D721Med (cell line): ENCODE measurements at regions not wholly inside any gene's neighbourhood (a gene's known extent, or its start where the extent isn't known, plus 50 kb on each side); places are given as distances from the start of the nearest gene placed in this dataset.
A peak's percentile ranks its signal among the peaks of the same experiment; 100 is the strongest.

Source experiments
- DNase-seq: peaks from one replicate; pipeline ENCODE4 v3.0.0; 2011; ENCODE audit warnings: low spot score; ENCODE audit not compliant: insufficient read length
- FAIRE-seq: peaks from 2 replicates; lab custom pipeline; 2011; peaks lifted over from hg19 to GRCh38; lab: Jason Lieb, UNC
- TF ChIP-seq, protein P1 (sequence below): IDR thresholded peaks from 2 replicates; pipeline ENCODE4 v1.5.1; 2012; ENCODE audit warnings: mild to moderate bottlenecking, control low read depth; ENCODE audit not compliant: insufficient read depth; ENCODE audit errors: missing control alignments

DNA sequence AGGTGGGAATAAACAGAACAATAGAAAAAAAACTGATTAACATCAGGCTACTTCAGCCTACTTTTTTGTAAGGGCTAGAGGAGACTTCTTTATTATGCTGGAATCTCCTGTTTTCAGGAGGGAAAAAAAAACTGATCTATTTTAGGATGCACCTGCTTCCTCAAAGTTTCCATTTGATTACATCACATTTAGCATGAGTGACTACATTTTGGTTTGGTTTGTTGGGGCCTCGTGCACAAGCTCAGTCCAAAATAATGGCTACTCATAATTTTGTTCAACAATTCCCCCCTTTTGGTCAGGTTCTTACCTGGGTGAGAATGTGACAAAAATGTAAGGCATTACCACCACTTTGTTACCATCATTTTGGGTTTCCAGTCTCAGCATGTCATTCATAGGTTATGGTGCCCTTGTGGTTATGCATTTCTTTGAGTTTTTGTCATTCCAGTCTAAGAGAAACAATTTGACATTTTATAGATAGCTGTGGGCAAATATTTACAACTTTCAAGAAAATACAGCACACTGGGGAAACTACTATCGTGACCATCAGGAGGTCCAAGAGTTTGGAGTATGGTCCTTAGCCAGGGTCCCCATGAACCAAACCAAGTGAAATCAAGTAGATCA, 93.6 kb upstream of the ATP11B start:
- TF ChIP-seq, protein P1, sequence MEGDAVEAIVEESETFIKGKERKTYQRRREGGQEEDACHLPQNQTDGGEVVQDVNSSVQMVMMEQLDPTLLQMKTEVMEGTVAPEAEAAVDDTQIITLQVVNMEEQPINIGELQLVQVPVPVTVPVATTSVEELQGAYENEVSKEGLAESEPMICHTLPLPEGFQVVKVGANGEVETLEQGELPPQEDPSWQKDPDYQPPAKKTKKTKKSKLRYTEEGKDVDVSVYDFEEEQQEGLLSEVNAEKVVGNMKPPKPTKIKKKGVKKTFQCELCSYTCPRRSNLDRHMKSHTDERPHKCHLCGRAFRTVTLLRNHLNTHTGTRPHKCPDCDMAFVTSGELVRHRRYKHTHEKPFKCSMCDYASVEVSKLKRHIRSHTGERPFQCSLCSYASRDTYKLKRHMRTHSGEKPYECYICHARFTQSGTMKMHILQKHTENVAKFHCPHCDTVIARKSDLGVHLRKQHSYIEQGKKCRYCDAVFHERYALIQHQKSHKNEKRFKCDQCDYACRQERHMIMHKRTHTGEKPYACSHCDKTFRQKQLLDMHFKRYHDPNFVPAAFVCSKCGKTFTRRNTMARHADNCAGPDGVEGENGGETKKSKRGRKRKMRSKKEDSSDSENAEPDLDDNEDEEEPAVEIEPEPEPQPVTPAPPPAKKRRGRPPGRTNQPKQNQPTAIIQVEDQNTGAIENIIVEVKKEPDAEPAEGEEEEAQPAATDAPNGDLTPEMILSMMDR: no peak
- FAIRE-seq: no peak
- no peak for DNase-seq

DNA sequence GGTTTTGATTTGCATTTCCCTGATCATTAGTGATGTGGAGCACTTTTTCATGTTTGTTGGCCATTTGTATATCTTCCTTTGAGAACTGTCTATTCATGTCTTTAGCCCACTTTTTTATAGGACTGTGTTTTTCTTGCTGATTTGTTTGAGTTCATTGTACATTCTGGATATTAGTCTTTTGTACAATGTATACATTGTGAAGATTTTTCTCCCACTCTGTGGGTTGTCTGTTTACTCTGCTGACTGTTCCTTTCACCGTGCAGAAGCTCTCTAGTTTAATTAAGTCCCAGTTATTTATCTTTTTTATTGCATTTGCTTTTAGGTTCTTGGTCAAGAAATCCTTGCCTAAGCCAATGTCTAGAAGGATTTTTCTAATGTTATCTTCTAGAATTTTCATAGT, 91.1 kb upstream of the ATP11B start:
- FAIRE-seq (no peak), DNase-seq (no peak)
- TF ChIP-seq, protein P1: no peak

DNA sequence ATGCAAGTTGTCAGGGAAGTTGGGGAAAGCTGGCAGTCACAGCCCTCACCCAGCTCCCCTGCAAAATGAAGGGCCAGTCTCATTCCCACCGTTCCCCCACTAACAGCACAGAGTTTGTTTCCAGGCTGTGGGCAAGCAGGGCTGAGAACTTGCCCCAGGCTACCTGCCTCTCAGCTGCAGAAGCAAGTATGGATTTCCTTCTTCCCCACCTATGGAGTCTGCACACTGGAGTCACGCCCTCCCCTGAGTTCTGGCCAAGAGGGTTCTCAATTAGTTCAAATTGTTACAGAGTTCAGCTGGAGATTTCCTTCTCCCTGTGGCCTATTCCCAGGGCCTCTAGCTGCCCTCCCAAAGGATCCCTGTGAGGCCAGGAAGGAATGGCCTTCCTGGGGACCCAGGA, 90.1 kb upstream of the ATP11B start:
- TF ChIP-seq, protein P1: no peak
- DNase-seq (no peak), FAIRE-seq (no peak)

DNA sequence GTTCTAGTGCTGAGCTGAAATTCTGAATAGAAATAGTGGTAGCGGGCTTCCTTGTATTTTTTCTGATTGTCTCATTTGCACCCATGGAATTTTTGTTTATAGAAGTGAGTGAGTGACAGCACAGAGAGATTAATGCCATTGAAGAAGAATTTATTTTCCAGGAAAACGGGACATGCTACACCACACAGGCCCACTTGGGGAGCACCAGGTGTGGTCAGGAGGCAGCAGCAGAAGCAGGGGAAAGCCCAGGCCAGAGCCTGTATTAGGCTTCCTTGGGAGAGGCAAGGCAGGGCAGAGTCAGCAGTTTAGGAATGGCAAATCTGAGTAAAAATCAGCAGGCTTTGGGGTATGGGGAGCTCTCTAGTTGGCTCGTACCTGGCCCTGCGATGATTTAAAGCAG, 88.4 kb upstream of the ATP11B start:
- DNase-seq (no peak), FAIRE-seq (no peak)
- TF ChIP-seq, protein P1: no peak

DNA sequence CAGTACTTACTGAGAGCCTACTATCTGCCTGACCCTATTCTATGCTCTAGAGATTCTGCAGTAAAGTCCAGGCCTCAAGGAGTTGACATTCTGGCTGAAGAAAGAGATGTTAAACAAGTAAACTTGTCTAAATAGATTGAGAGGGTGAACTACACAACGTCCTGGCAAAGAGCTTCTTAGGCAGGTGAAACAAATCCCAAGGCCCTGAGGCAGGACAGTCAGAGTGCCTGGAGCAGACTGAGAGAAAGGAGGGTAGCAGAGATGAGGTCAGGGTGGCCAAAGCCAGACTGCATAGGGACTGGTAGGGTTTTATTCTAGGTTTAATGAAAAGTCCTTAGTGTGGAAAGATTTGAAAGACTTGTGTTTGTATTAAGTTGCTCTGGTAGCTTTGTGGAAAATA, 84.5 kb upstream of the ATP11B start:
- DNase-seq: no peak
- TF ChIP-seq, protein P1: no peak
- FAIRE-seq: no peak

DNA sequence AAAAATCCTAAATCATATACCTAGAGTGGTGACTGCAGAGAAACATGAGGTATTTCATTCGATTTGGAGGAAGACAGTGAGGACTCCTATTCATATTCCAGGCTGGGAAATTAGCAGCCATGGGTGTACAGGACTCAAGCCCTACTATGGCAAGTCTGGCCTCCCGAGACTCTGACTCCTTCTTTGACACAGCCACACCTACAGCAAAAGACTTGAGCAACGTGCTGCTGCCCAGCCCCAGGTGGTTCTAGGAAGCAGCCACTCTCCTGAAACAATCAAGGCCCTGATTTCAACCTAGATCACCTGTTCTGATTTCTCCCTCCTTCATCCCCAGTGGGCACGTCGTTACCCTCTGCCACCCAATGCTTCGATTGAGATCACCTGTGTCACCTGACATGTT, 84.0 kb upstream of the ATP11B start:
- DNase-seq (no peak), FAIRE-seq (no peak)
- TF ChIP-seq, protein P1: no peak

DNA sequence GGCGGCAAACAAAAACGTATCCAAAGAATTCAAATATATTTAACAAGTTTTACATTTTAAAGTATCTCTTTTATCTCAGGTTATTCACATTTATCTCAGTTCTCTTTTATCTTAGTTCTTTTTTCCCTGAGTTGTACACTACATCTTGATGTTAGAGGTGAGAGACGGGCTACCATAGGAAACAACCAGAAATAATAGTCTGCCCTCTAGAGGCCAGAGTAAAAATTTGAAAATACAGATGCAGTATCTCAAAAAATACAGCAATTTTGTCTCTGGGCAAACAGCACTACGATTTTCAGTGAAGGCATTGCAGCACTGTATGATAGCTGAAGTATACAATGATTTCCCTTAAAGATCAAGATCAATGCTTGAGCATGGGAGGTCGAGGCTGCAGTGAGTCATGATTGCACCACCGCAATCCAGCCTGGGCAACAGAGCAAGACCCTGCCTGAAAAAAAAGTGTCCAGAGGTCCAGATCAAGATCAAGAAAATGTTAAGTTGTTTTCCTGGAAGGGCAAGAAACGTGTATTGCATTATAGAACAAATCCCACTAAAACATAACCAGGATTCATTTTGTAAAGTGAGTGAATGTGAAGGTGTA, 82.6 kb upstream of the ATP11B start:
- no peak for DNase-seq
- FAIRE-seq: no peak
- TF ChIP-seq, protein P1: peak; percentile 58
